DND-41 (cell line): ENCODE measurements at regions not wholly inside any gene's neighbourhood (a gene's known extent, or its start where the extent isn't known, plus 50 kb on each side); places are given as distances from the start of the nearest gene placed in this dataset.

Source experiments
- ATAC-seq: fragments of 200-7000 bp; cut with Tn5 transposase; 3 replicates; pipeline ENCODE4 v1.9.1; 2021; ENCODE audit warnings: low read depth; ENCODE audit not compliant: insufficient read depth
- DNase-seq: peaks from one replicate; pipeline ENCODE4 v3.0.0-alpha.2; 2020
- H2AFZ ChIP-seq: 2 replicates; pipeline ENCODE4 v1.6.0; 2012; ENCODE audit warnings: low read depth, low read length
- H3K27ac ChIP-seq: 2 replicates; pipeline ENCODE4 v1.5.1; 2012; ENCODE audit warnings: low read length, inconsistent platforms
- H3K27me3 ChIP-seq: fragments of 200-600 bp; sonication (generic); 2 replicates; pipeline ENCODE4 v1.6.0; 2012; ENCODE audit warnings: low read length, mild to moderate bottlenecking, inconsistent platforms; ENCODE audit not compliant: insufficient read depth, poor library complexity
- H3K36me3 ChIP-seq: 2 replicates; pipeline ENCODE4 v1.5.1; 2012; ENCODE audit warnings: low read length, inconsistent platforms; ENCODE audit not compliant: insufficient read depth
- H3K4me1 ChIP-seq: 2 replicates; pipeline ENCODE4 v1.5.1; 2012; ENCODE audit warnings: mild to moderate bottlenecking, low read length; ENCODE audit not compliant: insufficient read depth
- H3K4me2 ChIP-seq: 2 replicates; pipeline ENCODE4 v1.6.0; 2012; ENCODE audit warnings: mild to moderate bottlenecking, moderate library complexity, low read length, inconsistent platforms; ENCODE audit not compliant: insufficient read depth
- H3K4me3 ChIP-seq, 2 experiments: fragments of 200-600 bp in 1 of 2; shearing (Covaris generic) in 1 of 2; 2 replicates each; pipeline ENCODE4 v1.5.1; 2012 to 2016; ENCODE audit warnings: inconsistent platforms in 2 of 2, low read length in 2 of 2, mild to moderate bottlenecking in 2 of 2, low read depth in 1 of 2, moderate library complexity in 1 of 2
- H3K79me2 ChIP-seq: 2 replicates; pipeline ENCODE4 v1.6.0; 2012; ENCODE audit warnings: low read length, inconsistent platforms; ENCODE audit not compliant: insufficient read depth
- H3K9ac ChIP-seq: 2 replicates; pipeline ENCODE4 v1.6.0; 2012; ENCODE audit warnings: low read depth, mild to moderate bottlenecking, inconsistent platforms, low read length, moderate library complexity
- H3K9me3 ChIP-seq: 2 replicates; pipeline ENCODE4 v1.5.1; 2012; ENCODE audit warnings: low read length, moderate library complexity, mild to moderate bottlenecking, inconsistent platforms; ENCODE audit not compliant: insufficient read depth, severe bottlenecking
- H4K20me1 ChIP-seq: 2 replicates; pipeline ENCODE4 v1.6.0; 2012; ENCODE audit warnings: low read length; ENCODE audit not compliant: insufficient read depth
- CTCF ChIP-seq: IDR thresholded peaks from 2 replicates; pipeline ENCODE4 v1.5.1; 2012; ENCODE audit warnings: borderline replicate concordance, low read length, moderate library complexity, mild to moderate bottlenecking; ENCODE audit not compliant: poor library complexity, severe bottlenecking; ENCODE audit errors: extremely low read depth
- EZH2 ChIP-seq: IDR thresholded peaks from 3 replicates; pipeline ENCODE4 v1.6.1; 2012; ENCODE audit warnings: borderline replicate concordance, low read depth, mild to moderate bottlenecking, moderate library complexity, low read length, inconsistent platforms; ENCODE audit not compliant: severe bottlenecking

DNA sequence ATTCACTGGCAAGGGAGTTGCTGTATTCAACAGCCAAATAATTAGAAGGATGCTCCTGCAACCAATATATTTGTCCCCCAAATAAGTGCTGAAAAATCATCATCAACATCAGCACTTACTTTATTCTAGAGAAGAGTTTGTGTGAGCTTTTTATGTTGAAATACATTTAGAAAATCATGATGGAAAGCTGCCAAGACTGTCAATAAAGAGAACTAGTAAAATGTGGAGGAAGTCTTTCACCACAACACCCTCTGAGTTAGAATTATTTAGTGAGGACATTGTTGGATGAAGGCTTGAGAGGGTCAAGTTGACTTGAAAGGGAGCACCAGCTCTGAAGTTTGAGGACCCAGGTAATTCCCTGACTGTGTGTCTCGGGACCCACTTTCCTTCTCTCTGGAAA, 100.2 kb upstream of the TBCA start:
- TF ChIP-seq CTCF, result no peak
- TF ChIP-seq EZH2, result no peak
- H2AFZ ChIP-seq, result no peak overlapping the region
- H3K4me2 ChIP-seq, result no peak overlapping the region
- H4K20me1 ChIP-seq, result no peaks in the 10 kb centered on the region
- no peaks in the 10 kb centered on the region for H3K9me3 ChIP-seq
- H3K4me3 ChIP-seq, result no peak overlapping the region
- H3K27ac ChIP-seq, result no peak overlapping the region
- no peaks in the 10 kb centered on the region for H3K36me3 ChIP-seq
- H3K4me1 ChIP-seq, result no peaks in the 10 kb centered on the region
- H3K9ac ChIP-seq, result no peak overlapping the region
- no peak for DNase-seq
- no peak for ATAC-seq
- H3K27me3 ChIP-seq, result no peaks in the 10 kb centered on the region
- H3K79me2 ChIP-seq, result no peaks in the 10 kb centered on the region

DNA sequence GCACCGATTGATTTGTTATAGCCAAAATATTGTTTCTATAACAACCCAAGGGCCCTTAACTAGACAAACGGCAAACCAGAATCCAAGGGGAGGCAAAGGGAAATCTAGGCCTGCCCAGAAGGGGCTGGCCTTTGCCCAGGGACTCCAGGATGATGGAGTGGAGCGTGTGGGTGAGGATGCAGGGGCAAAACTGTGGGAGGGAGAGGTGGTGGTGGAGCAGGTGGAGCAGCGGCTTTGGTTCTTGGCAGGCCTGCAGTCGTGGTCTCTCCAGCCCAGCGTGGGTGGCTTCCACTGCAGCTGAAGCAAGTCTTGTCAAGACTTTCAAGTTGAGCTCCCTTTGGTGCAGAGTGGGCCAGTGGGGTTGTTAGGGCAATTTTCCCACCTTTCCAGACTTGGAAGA, 98.6 kb upstream of the TBCA start:
- H3K27ac ChIP-seq, result no peak overlapping the region
- H3K36me3 ChIP-seq, result no peaks in the 10 kb centered on the region
- H3K9me3 ChIP-seq, result no peaks in the 10 kb centered on the region
- H3K4me3 ChIP-seq, result no peak overlapping the region
- no peak overlapping the region for H3K4me2 ChIP-seq
- no peaks in the 10 kb centered on the region for H3K79me2 ChIP-seq
- no peaks in the 10 kb centered on the region for H3K27me3 ChIP-seq
- no peak for TF ChIP-seq EZH2
- TF ChIP-seq CTCF, result no peak
- ATAC-seq (peak; percentile 29; the same call in 1 of the 3 replicates), DNase-seq (peak; percentile 11)
- no peaks in the 10 kb centered on the region for H3K4me1 ChIP-seq
- H3K9ac ChIP-seq, result no peak overlapping the region
- H4K20me1 ChIP-seq, result no peaks in the 10 kb centered on the region
- H2AFZ ChIP-seq, result no peak overlapping the region

- Histone ChIP-seq H3K4me3 (no peak overlapping the region), H2AFZ (no peak overlapping the region), H3K79me2 (no peaks in the 10 kb centered on the region), H3K36me3 (no peaks in the 10 kb centered on the region), H3K9ac (no peak overlapping the region), H3K27ac (no peak overlapping the region), H4K20me1 (no peaks in the 10 kb centered on the region), H3K4me2 (no peak overlapping the region), H3K4me1 (no peaks in the 10 kb centered on the region), H3K9me3 (no peaks in the 10 kb centered on the region), H3K27me3 (no peaks in the 10 kb centered on the region)
- ATAC-seq (no peak), DNase-seq (no peak)
- TF ChIP-seq EZH2 (no peak), CTCF (no peak)
Observed at GRCh38 chr5:77873239-77873638, 97.1 kb upstream of the TBCA start.

GRCh38 chr5:77871946-77872345, 95.8 kb upstream of the TBCA start:
- H3K4me1 ChIP-seq, result no peaks in the 10 kb centered on the region
- H3K27me3 ChIP-seq, result no peaks in the 10 kb centered on the region
- no peak overlapping the region for H2AFZ ChIP-seq
- H3K4me2 ChIP-seq, result no peak overlapping the region
- no peak overlapping the region for H3K4me3 ChIP-seq
- H3K9me3 ChIP-seq, result no peaks in the 10 kb centered on the region
- H3K36me3 ChIP-seq, result no peaks in the 10 kb centered on the region
- no peak overlapping the region for H3K9ac ChIP-seq
- H3K27ac ChIP-seq, result no peak overlapping the region
- no peak for DNase-seq
- H3K79me2 ChIP-seq, result no peaks in the 10 kb centered on the region
- no peaks in the 10 kb centered on the region for H4K20me1 ChIP-seq
- ATAC-seq, result no peak
- no peak for TF ChIP-seq CTCF
- TF ChIP-seq EZH2, result no peak
